RWPE2 (cell line): ENCODE measurements at regions not wholly inside any gene's neighbourhood (a gene's known extent, or its start where the extent isn't known, plus 50 kb on each side); places are given as distances from the start of the nearest gene placed in this dataset.
A peak's percentile ranks its signal among the peaks of the same experiment; 100 is the strongest.

ENCODE experiments used
- ATAC-seq: fragments of 200-7000 bp; cut with Tn5 transposase; 3 replicates; pipeline ENCODE4 v1.9.1; 2021; ENCODE audit warnings: low read depth
- DNase-seq: peaks from one replicate; pipeline ENCODE4 v3.0.0-alpha.2; 2020; ENCODE audit warnings: low spot score
- H3K27ac ChIP-seq: fragments of 450-650 bp; 2 replicates; pipeline ENCODE4 v1.5.1; 2017; ENCODE audit warnings: mild to moderate bottlenecking; ENCODE audit not compliant: poor library complexity, severe bottlenecking
- H3K27me3 ChIP-seq: fragments of 250-450 bp; sonication (Bioruptor Pico); 2 replicates; pipeline ENCODE4 v1.5.1; 2021; ENCODE audit warnings: mild to moderate bottlenecking, moderate library complexity; ENCODE audit not compliant: insufficient read depth, poor library complexity, severe bottlenecking
- H3K36me3 ChIP-seq: fragments of 250-450 bp; sonication (Bioruptor Pico); 2 replicates; pipeline ENCODE4 v1.5.1; 2020; ENCODE audit warnings: low read depth, mild to moderate bottlenecking, moderate library complexity
- H3K4me1 ChIP-seq: fragments of 250-450 bp; sonication (Bioruptor Pico); 2 replicates; pipeline ENCODE4 v1.5.1; 2021; ENCODE audit warnings: mild to moderate bottlenecking, moderate library complexity; ENCODE audit not compliant: insufficient read depth, poor library complexity, severe bottlenecking
- H3K4me3 ChIP-seq: fragments of 250-450 bp; sonication (Bioruptor Pico); 2 replicates; pipeline ENCODE4 v1.5.1; 2021; ENCODE audit warnings: mild to moderate bottlenecking, moderate library complexity; ENCODE audit not compliant: severe bottlenecking
- H3K9me3 ChIP-seq: fragments of 250-450 bp; sonication (Bioruptor Pico); 2 replicates; pipeline ENCODE4 v1.5.1; 2021; ENCODE audit warnings: mild to moderate bottlenecking, moderate library complexity; ENCODE audit not compliant: severe bottlenecking
- TF ChIP-seq, protein P1 (sequence below): fragments of 450-650 bp; IDR thresholded peaks from one replicate; pipeline ENCODE4 v1.5.1; 2017; ENCODE audit warnings: mild to moderate bottlenecking, moderate library complexity; ENCODE audit not compliant: poor library complexity, severe bottlenecking

DNA sequence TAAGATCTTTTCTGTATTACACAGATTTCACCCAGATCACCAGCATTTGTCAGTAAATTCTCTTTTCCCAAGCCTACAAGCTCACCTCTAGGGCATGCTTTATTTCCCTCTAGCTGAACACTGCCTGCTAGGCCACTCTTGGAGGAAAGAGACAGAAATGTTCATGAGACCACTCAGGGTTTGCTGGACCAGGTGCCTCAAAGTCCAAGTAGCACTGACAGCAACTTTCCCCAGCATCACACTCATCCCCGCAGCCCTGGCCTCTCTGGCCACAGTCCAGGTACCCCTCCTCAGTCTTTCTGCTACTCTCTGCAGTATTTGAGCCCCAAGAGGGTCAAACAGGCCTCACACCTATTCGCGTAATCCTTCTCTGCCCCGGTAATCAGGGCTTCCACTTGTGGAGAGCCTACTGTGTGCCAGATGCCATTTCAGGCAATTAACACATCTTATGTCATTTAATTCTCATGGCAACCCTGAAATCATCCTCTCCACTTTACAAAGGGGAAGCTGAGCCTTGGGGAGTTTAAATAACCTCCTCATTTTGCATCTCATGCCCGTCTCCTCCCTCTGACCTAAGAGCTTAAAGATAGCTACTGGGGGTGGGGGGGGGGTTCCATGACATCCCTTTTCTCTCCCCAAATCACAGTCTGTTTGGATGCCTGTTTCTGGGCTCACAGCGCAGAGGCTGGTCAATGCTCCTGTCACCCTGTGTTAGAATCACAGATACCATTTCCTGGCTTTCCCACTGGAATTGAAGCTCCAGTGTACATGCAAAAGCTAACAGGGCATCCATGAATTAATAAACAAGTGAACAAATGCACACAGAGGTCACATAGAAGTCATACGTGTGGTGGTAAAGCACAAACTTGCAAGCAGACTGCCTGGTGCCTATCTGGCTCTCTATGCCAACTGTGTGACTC is 88.5 kb downstream of the PRLHR start:
- Histone ChIP-seq H3K4me3 (no peak overlapping the region), H3K27ac (no peak overlapping the region), H3K9me3 (no peaks in the 10 kb centered on the region), H3K4me1 (peaks cover 56% of the 10 kb centered on the region), H3K27me3 (no peaks in the 10 kb centered on the region), H3K36me3 (no peaks in the 10 kb centered on the region)
- DNase-seq (no peak), ATAC-seq (no peak)
- TF ChIP-seq, protein P1, sequence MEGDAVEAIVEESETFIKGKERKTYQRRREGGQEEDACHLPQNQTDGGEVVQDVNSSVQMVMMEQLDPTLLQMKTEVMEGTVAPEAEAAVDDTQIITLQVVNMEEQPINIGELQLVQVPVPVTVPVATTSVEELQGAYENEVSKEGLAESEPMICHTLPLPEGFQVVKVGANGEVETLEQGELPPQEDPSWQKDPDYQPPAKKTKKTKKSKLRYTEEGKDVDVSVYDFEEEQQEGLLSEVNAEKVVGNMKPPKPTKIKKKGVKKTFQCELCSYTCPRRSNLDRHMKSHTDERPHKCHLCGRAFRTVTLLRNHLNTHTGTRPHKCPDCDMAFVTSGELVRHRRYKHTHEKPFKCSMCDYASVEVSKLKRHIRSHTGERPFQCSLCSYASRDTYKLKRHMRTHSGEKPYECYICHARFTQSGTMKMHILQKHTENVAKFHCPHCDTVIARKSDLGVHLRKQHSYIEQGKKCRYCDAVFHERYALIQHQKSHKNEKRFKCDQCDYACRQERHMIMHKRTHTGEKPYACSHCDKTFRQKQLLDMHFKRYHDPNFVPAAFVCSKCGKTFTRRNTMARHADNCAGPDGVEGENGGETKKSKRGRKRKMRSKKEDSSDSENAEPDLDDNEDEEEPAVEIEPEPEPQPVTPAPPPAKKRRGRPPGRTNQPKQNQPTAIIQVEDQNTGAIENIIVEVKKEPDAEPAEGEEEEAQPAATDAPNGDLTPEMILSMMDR = no peak

DNA sequence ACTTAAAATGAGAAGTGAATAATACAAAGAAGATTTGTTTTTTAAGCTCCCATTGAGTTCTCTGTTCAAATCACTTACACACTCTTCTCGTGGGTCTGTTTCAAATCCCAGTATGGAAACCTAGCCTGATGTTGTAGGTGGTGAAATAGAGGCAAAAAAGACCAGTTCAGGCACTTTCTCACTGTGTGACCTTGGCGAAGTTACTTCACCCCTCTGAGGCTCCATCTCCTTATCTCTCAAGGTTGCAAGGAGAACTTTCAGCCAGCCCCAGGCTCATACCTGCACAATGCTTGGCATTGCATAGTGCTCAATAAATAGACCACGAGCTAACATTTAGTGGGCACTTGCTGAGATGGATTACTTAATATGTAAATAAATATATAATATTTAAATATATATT is 90.1 kb downstream of the PRLHR start:
- H3K36me3 ChIP-seq = no peaks in the 10 kb centered on the region
- no peaks in the 10 kb centered on the region for H3K9me3 ChIP-seq
- peaks cover 57% of the 10 kb centered on the region for H3K4me1 ChIP-seq
- H3K4me3 ChIP-seq = no peak overlapping the region
- DNase-seq (no peak), ATAC-seq (no peak)
- no peaks in the 10 kb centered on the region for H3K27me3 ChIP-seq
- H3K27ac ChIP-seq = peak overlapping the region; percentile 98
- TF ChIP-seq, protein P1 = no peak

DNA sequence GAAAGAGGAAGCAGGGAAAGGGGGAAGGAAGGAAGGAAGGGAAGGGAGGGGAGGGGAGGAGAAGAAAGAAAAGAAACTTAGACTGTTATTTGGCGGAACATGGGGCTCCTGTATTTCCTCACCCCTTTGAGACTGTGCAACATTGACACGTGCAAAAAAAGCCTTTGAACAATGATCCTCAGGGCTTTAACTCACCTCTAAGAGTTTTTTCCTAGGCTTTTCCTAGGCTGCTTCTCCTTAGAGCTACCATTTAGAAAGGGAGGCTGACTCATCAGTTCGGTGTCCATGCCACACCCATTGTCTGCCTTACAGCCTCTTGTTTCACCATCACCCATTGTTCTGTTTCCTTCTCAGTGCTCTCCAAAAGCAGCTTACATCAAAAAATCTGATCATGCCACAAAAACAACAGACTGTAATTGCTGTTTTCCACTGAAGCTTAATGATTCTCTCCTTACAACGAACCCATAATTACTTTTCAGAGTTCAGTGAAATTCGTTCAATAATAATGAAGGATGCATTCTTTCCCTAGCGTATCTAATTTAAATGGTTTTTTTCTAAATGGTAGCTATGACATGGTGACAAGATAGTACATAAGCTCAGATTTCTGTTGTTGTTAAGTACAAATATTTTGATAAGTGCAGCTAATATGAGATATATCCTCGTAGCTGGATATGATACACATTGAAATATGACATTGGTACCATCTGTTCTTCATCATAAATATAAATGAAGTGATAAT is 90.8 kb downstream of the PRLHR start:
- Histone ChIP-seq H3K9me3 (no peaks in the 10 kb centered on the region), H3K4me1 (peaks cover 52% of the 10 kb centered on the region), H3K4me3 (no peak overlapping the region), H3K36me3 (no peaks in the 10 kb centered on the region), H3K27ac (peak overlapping the region; percentile 98), H3K27me3 (no peaks in the 10 kb centered on the region)
- TF ChIP-seq, protein P1 = no peak
- DNase-seq (peak; percentile 77), ATAC-seq (peak; percentile 76)

DNA sequence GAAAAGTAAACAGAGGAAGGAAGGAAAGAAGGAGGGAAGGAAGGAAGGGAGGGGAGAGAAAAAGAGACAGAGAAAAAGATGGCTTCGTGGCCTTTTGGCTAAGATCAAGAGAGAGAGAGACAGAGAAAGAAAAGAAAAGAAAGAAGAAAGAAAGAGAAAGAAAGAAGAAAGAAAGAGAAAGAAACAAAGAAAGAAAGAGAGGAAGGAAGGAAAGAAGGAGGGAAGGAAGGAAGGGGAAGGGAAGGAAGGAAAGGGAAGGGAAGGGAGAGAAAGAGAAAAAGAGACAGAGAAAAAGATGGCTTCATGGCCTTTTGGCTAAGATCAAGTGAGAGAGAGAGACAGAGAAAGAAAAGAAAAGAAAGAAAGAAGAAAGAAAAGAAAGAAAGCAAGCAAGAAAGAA is 91.4 kb downstream of the PRLHR start:
- peaks cover 49% of the 10 kb centered on the region for H3K4me1 ChIP-seq
- H3K27ac ChIP-seq = peak overlapping the region; percentile 98
- no peaks in the 10 kb centered on the region for H3K9me3 ChIP-seq
- no peak for ATAC-seq
- TF ChIP-seq, protein P1 = no peak
- no peak for DNase-seq
- no peaks in the 10 kb centered on the region for H3K36me3 ChIP-seq
- H3K27me3 ChIP-seq = no peaks in the 10 kb centered on the region
- no peak overlapping the region for H3K4me3 ChIP-seq
